HG02840 (cell line): ENCODE measurements at regions not wholly inside any gene's neighbourhood (a gene's known extent, or its start where the extent isn't known, plus 50 kb on each side); places are given as distances from the start of the nearest gene placed in this dataset.
"Not testable (repeated sequence)": the region's sequence is repeated elsewhere in the genome, so short reads cannot be mapped to it uniquely, and the experiment has no call there.

ENCODE experiments used
- ATAC-seq: cut with Tn5 transposase; IDR thresholded peaks from one replicate; pipeline ENCODE4 v1.9.1; 2021; ENCODE audit warnings: mild to moderate bottlenecking, moderate library complexity, moderate number of reproducible peaks; ENCODE audit not compliant: unreplicated experiment, low FRiP score

DNA sequence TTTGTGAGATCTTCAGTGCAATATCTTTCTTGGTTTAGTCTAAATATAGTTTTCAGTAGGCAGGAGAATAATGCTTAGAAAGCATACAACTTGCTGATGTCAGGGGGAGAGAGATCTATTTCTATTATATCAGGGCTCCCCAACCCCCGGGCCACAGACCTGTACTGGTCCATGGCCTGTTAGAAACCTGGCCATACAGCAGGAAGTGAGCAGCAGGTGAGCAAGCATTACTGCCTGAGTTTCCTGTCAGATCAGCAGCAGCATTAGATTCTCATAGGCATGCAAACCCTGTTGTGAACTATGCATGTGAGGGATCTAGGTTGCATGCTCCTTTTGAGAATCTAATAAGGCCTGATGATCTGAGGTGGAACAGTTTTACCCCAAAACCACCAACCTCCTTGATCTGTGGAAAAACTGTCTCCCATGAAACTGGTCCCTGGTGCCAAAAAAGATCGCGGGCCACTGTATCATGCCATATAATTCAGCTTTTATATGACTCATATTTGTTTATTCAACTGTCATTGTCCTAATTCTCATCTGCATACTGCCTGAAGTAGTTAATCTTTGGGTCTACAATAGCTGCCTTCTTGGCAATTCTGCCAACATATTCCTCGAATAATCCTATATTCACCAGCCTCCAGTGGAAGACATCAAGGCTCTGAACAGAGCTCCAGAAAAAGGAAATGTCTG lies 163.6 kb upstream of the DYRK2 start:
- no peak for ATAC-seq

DNA sequence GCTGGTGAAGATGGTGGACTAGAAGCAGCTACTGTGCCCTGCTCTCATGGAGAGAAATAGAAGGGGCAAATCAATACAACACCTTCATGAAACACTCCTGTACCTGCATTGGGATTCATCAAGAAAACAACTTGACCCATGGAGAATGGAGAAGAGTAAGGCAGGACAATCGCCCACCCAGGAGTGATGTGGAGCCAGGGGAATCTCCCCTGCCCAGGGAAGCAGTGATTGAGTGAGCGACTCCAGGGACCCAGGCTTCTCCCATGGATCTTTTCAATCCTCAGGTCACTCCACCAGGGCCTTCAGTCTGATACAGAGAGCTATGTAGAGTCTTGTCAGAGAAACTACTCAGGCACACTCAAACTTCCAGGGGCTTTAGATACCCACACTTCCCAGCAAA lies 161.9 kb upstream of the DYRK2 start:
- no peak for ATAC-seq

DNA sequence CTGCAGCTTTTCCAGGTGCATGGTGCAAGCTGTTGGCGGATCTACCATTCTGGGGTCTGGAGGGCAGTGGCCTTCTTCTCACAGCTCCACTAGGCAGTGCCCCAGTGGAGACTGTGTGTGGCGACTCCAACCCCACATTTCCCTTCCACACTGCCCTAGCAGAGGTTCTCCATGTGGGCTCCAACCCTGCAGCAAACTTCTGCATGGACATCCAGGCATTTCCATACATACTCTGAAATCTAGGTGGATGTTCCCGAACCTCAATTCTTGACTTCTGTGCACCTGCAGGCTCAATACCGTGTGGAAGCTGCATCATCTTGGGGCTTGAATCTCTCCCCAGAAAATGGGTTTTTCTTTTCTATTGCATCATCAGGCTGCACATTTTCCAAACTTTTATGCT lies 160.2 kb upstream of the DYRK2 start:
- not testable (repeated sequence) for ATAC-seq

DNA sequence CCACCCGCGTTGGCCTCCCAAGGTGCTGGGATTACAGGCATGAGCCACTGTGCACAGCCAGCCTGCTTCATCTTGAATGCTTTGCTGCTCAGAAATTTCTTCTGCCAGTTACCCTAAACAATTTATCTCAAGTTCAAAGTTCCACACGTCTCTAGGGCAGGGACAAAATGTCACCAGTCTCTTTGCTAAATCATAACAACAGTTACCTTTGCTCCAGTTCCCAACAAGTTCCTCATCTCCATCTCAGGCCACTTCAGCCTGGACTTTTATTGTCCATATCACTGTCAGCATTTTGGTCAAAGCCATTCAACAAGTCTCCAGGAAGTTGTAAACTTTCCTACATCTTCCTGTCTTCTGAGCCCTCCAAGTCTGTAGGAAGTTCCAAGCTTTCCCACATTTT lies 159.5 kb upstream of the DYRK2 start:
- no peak for ATAC-seq

DNA sequence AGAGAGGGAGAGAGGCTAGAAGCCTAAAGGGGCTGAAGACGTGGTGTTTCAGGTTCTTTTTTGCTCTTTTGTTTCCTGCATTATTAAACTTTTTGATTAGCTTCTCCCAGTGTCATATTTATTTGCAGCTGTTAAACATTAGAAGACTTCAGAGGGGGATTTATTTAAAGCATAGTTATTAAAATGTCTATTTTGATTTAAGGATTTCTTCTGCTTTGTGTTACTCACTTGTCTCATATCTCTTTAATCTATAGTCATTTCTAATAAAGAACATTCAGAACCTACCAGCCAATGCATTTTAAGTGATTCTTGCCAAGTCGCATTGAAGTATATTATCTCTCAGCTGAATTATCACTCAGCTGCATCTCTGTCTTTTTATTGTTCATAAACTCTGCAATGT lies 152.0 kb upstream of the DYRK2 start:
- no peak for ATAC-seq

DNA sequence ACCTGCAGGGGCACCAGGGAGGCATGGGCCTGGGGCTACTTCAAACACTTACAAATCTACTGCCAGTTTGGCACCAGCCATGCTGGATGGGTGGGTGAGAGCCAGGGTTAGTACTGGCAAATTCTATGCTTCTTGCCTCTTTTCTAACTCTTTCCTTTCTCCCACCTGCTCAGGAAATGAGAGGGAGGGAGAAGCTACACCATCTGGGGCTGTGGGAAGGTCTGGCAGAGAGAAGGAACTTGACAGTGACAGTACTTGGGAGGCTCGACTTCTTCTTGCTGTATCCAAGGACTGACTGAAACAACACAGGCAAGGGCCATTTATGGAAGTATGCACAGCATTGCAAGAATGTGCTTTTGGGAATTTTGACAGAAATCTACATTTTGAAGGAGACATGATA lies 149.6 kb upstream of the DYRK2 start:
- ATAC-seq = no peak

DNA sequence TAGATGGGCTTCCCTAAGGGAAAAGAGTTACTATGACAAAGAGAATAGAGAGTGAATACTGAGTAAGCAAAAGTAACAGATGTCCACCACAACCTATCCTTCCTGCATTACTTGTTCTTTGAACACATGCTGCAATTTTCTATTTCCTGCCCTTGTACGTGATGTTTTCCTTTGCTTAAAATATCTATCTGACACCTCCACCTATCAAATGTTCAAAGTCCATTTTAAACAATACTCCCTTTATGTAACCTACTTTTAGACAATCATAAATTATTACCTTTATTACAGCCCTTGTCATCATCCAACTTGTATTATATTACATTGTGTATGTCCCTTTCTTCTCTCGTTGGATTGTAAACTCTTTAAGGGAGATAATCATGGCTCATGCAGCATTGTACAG lies 147.2 kb upstream of the DYRK2 start:
- no peak for ATAC-seq

DNA sequence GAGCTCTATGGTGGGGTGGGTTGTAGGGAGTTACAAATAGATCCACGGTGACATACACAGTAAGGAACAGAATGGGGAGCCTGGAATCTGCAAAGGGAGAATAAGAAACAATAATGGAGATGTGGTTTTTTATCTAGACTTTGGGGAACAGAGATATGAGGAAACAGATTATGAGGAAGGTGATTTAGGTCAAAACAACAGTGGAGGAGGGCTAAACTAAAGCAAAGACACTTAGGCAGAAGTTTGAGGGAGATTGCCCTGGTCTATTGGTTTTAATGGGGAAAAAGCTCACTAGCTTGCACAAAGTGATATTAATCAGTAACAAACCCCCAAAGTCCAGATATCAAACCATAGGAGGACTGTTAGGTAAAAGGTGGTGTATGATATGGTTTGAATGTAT lies 144.5 kb upstream of the DYRK2 start:
- no peak for ATAC-seq

DNA sequence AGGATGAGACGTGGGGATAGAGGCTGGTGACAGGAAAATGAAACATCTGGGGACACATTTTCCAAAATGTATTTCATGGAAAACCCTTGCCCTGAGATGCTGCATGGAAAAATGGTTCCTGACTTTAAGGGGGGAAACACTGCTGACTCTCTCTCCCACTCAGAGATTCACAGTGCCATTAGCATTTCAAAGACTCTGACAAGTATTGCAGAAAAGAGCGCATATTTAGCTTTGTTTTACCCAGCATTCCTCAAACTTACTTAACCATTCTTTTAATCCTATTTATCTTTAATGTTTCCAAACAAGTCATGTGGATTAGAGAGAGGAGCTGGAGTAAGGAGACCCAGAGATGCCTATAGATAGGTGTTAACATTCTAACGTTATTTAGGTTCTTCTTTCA lies 141.8 kb upstream of the DYRK2 start:
- no peak for ATAC-seq

DNA sequence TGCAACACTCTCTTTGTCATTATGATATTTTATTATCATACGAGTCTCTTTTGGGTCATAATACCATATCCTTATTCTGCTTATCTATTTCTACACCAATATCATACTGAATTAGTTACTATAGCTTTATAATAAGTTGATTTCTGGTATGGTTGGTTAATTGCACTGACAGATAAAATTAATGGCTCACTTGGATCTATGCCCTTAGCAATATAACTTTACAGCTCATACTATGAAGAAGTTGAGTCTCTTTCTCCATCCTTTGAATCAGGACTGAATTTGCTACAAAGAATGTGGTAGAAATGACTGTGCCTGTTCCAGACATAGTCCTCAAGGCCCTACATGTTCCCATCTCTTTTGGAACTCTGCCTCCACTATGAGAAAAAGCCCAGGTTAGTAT lies 139.7 kb upstream of the DYRK2 start:
- no peak for ATAC-seq

DNA sequence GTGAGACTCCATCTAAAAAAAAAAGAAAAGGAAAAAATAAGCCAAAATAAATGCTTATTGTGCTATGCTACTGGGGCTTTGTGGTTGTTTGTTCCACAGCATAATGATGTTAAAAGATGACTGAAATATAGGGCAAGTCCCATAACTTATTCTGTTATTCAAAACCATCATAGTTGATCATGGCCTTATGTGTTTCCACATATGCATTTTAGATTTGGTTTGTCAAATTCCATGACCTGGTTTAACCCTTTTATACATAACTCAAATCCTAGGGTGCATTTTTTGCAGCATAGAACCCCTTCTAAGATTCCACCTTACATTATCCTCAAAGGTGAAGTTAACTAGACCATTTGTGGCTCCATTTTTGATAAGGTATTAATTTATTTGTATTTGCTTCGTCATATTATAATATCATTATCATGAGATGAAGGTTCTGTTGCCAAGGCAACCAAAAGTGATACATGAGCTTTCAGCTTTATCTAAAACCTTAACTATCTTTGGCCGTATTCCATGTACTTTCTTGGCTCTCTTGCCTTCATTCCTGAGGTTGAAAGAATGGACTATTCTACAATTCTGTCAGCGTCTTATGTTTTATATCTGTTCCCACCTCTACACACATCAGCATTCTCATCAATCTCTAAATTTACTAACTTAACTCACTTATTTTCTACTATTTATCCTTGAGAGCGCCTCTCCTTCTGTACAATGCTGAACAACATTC lies 138.7 kb upstream of the DYRK2 start:
- no peak for ATAC-seq

DNA sequence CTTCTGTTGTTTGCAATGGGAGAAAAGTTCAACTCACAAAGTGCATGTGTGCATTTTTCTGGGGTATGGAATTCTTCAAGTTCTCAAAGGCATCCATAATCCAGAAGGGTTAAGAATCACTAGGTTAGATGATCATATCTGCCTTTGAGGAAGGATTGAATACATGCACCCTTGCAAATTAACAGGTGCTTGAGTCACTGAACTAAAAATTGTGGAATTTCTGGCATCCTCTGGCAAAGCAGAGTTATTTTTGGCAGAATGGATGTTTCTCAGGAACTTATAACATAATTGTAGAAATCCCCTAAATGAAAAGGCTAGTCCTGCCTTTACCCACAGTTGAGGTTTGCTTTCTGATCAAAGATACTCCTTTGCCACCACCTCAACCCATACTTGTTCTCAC lies 136.5 kb upstream of the DYRK2 start:
- ATAC-seq = no peak

DNA sequence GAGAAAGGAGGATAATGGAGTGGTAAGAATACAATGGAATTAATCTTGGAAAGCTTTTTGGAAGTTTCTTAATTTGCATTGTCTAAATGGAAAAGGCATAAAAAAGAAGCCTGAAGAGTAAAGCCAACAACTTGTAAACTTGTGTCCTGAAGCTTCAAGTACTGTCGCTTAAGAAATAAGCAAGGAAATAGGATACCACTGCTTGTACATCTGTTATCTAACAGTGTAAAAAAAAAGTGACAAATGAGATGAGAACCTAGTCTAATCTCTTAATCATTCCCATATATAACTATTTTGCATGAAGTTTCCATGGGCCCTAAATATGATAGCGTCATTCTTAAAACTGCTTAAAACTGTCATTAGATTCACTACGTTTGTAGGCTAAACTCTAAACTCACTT lies 134.0 kb upstream of the DYRK2 start:
- ATAC-seq = no peak

DNA sequence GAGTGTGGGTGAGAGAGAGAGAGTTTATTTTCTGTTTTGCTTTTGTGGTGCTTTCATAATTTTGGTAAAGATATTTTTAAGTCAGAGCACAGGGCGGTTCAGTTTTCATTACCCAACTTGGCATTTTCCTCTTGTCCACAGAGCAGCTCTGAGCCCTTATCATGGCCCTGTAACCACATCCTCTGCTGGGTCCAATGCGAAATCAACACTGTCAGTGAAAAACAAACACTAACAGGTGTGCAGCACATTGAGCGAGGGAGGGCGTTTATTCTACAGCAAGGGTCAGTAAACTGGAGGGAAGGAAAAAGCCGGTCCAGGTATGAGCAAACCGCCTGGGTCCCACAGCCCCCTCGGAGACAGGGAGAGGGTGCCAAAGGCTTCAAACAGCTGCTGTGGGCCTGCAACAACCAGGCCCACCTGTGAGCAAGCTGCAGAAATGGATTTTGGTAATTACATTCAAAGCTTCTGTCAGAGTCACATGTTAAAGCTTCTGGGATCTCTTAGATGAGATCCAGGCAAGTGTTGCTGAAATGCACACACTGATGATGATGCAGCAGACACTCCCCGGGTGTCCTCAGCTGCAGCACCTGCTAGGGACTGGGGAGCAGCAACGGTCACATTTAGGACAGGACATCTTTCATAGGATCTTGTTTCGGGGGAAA lies 132.7 kb upstream of the DYRK2 start:
- no peak for ATAC-seq

DNA sequence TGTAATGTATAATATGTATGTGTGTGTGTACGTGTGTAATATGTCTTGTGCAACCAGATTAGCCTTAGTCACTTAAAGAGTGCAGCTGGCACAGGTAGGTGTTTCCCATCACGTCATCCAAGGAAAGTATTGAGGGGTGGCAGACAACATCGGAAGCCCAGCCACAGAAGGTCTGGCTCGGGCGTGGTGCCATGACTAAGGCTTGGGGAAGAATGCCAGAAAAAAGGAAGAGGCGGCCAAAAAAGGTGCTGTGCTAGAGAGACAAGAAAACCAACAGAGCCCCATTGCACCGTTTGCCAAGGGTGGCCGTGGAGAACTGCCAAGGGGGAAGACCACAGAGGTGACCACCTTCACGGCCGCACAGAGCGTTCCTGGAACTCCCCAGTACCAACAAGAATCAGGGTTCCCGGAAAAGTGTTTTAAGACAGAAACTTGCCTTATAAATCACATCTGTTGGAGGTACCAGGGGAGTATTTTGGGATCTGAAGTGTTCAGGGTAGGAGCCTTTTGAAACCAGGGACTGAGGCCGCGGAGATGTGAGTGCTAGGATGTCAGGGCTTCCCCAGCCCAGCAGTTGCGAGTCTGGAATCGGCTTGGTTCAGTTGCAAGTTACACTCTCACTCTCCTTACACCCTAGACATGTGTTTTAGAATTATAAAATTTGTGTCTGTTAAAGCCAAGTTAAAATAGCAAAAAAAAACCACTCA lies 131.2 kb upstream of the DYRK2 start:
- ATAC-seq = no peak

DNA sequence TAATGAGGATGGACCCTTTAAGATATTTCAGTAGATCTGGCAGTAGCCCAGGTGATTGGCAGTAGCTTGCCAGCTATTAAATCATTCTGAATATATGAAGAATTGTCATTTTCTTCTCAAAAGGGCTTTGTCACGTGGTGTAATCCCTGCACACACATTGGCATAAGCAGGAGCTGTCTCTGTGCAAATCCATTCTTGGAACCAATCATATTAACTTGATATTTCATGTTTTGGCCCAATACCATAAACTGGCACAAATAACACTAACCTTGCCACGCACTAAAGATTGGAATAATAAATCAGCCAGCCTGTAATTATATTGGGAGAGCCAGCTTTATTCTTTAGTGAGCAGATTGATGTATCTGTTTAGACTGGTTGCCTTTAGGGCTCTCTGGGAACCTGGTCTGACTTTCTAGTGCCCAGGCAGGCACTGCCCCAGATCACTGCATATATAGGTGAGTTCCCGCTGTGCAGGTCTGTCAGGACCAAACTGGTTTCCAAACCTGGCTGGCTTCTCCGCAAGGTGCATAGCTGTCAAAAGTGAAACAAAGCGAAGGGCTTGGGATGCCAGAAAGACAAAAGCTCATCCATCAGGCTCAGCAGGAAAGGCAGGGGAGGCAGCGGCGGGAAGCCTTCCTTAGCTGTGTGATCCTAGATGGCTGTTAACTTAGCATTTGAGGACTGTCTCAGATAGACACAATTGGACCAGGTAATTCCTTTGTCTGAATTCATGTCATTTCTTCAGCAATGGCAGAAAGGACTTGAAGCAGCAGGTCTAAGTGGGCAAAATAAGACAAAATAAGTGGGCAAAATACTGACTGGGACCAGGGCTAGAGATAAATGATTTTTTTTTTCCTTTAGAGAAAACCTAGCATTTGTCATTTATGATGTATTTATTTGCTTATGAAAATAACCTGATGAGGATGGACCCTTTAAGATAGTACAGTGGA lies 128.8 kb upstream of the DYRK2 start:
- ATAC-seq = no peak

DNA sequence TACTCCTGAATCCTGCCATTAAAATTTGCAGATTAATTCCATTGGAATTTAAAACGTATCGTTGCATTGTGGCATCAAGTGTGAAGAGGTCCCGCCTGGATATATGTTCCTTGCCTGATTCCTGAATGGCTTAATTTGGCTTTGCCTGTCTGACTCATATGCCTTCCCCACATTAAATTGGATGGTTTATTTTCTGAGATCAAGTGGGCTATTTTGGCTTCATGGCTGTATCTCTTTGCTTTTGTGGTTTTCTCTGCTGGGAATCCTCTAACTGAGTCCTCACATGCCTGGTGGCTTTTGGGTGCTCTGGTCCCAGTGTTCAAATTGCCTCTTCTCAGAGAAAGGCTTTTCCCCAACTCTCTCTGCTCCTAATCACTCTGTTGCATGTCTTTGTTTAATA lies 127.9 kb upstream of the DYRK2 start:
- no peak for ATAC-seq

DNA sequence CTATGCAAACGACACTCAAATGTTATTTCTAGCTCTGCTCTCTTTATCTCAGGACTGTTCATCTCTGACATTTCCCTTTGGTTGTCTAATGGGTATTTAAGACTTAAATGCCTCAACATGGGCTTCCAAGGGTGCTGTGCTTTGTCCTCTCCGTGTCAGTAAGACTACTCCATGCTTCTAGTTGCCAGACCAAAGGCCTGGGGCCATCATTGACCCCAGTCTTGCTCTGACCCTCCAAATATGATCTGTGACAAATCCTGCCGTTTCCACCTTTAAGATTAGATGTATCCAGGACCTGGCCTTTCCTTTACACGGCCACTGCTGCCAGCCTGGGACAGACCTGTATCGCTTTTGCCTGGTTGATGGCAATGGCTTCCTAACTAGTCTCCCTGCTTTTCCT lies 126.3 kb upstream of the DYRK2 start:
- ATAC-seq = no peak

DNA sequence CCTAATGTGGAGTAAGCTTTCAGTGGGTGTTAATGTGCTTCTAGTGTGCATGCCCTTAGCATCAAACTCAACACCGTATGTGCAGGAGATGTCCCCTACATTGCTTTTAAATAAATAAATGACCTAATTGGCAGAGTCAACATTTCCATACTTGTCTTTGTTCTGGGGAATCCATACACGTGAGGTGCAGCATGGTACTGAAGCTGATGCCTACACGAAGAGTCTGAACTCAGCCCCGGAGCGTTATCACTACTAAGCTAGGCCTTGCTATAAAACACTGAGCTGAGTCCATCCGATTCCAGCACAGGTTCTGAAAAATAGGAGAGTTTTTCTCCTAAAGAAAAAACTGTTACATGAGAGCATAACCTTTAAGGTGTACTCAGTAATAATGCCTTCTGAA lies 125.0 kb upstream of the DYRK2 start:
- ATAC-seq = no peak
